GM12864 (cell line): ENCODE measurements at regions not wholly inside any gene's neighbourhood (a gene's known extent, or its start where the extent isn't known, plus 50 kb on each side); places are given as distances from the start of the nearest gene placed in this dataset.

Source experiments
- DNase-seq: peaks from one replicate; pipeline ENCODE4 v3.0.0-alpha.2; 2011; ENCODE audit warnings: low read depth
- H3K4me3 ChIP-seq: 2 replicates; pipeline ENCODE4 v1.5.1; 2011; ENCODE audit warnings: mild to moderate bottlenecking, low read depth, low read length, control low read depth
- TF ChIP-seq, protein P1 (sequence below): IDR thresholded peaks from 2 replicates; pipeline ENCODE4 v1.5.1; 2011; ENCODE audit warnings: low read depth, mild to moderate bottlenecking, moderate library complexity, low read length, control low read depth, inconsistent platforms; ENCODE audit errors: missing control alignments

DNA sequence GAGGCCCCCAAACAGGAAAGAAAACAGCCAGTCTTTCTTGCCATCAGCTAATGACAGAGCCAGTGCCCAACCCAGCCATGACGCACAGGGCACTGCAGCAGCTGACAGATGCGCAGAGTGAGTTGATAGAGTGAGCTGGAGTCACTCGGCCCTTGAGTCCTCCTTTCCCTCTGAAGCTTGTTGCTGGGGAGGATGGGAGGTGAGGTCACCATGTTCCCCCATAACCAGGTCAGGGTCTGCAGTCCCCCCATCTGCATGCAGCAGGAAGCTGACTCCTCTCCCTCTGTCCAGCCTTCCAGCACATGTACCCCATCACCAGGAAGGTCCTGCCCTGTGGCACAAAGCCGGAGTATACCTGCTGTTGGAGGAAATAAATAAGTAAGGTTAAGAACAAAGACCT lies 174.6 kb downstream of the ABHD5 start:
- H3K4me3 ChIP-seq: no peak overlapping the region
- no peak for DNase-seq
- TF ChIP-seq, protein P1, sequence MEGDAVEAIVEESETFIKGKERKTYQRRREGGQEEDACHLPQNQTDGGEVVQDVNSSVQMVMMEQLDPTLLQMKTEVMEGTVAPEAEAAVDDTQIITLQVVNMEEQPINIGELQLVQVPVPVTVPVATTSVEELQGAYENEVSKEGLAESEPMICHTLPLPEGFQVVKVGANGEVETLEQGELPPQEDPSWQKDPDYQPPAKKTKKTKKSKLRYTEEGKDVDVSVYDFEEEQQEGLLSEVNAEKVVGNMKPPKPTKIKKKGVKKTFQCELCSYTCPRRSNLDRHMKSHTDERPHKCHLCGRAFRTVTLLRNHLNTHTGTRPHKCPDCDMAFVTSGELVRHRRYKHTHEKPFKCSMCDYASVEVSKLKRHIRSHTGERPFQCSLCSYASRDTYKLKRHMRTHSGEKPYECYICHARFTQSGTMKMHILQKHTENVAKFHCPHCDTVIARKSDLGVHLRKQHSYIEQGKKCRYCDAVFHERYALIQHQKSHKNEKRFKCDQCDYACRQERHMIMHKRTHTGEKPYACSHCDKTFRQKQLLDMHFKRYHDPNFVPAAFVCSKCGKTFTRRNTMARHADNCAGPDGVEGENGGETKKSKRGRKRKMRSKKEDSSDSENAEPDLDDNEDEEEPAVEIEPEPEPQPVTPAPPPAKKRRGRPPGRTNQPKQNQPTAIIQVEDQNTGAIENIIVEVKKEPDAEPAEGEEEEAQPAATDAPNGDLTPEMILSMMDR: no peak

DNA sequence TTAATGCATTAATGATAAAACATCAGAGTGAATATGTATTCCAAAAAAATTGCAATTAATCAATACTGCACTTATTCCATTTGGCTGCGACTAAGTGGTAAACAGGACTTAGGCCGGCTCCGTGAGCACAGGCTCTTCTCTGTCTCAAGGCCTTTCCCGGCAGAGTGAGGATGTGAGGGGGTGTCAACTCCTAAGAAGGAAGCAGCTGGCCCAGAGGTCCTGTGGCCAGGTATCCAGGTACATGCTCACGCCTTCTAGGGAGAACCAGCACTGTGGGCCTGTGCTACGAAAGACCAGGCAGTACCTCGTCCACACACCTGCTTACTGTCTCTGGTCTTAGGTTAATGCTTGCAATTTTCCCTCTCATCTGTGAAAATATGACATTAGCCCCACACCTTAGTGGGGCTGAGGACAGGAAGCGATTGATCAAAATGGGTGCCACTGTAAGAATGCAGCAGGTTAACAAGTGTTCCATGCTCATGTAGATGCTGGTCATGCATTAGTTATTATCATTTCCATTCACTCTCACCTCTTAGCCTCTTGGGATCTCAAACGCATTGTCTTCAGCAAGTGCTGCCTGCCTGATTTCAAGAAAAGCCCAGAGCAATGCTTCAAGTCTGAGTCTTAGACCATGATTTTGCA lies 175.3 kb downstream of the ABHD5 start:
- no peak for DNase-seq
- TF ChIP-seq, protein P1: no peak
- no peak overlapping the region for H3K4me3 ChIP-seq

DNA sequence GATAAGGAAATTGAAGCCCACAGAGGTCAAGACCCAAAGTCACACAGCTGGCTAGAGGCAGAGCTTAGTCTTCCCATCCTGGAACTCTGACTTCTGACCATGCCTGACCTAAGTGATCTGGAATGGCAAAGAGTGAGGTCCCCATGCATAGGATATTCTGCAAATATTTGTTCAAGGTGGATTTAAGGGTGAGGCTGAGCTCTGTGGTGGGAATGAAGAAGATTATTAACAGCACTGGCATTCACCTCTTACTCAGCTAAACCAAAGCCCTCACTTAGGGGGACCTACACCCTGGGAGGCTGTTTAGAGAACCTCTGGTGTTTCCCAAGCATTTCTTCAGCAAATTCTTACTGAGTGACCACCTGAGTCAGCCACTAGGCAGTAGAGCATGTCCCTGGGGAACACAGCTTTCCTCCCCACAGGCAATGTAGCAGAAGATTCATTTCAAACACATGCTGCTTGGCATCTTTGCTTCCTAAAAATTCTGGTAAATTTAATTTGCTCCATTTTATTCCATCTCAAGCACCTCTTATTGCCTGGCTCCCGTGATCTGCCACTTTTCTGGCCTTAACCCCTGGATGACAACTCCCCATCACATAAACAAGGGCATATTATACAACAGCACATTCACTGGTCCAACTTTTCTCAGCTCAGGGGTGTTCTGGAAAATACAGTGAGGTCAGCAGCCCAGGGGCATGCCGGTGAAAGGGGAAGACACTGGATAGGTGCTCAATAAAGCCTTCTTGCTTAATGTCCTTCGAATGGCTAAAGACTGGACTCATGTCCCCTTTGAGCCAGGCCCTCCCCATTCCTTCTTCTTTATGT lies 176.0 kb downstream of the ABHD5 start:
- no peak overlapping the region for H3K4me3 ChIP-seq
- DNase-seq: no peak
- TF ChIP-seq, protein P1: no peak

DNA sequence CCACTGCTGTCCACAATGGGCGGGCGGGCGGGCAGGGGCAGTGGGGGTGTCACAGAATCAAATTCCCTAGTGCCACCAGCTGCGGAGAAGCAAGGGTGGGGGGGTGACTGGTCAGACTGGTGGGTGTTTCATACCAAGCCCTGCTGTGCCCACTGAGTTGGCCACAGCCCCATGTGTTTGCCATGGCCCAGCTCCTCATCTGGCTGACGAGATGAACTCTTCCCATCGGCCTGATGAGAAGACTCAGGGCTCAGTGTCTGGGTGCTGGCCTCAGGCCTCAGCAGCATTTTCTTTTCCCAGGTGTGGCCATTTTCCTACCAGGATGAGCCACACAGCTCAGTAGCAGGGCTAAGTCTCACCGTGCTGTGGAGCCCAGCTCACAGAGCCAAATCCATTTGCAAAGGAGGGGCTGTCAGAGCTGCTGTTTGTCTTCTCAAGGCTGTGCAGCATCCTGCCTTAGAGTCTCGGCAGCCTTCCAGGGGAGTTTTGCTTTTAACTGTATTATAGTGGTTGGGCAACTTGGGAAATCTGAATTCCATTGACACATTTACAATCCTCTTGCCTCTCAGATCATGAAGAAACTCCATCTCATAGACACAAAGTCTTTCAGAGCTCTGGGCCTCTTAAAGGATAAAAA lies 176.8 kb downstream of the ABHD5 start:
- DNase-seq: no peak
- no peak overlapping the region for H3K4me3 ChIP-seq
- TF ChIP-seq, protein P1: no peak

DNA sequence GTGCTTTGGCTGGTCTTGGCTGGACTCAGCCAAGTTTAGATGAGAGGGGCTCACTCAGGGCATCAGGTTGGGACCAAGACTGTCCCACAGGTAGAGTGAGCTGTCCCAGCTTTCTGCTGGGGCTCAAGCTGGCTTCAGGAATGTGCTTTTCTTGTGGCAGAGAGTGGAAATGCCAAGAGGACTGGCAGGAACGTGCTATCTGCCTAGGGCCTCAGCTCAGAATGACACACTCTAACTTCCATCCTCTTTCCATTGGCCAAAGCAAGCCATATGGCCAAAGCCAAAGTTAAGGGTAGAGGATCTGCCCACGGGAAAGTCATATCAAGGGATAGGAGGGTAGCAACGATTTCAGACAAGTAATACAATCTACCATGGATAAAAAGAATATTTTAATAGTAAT lies 178.8 kb downstream of the ABHD5 start:
- TF ChIP-seq, protein P1: no peak
- DNase-seq: no peak
- no peak overlapping the region for H3K4me3 ChIP-seq

DNA sequence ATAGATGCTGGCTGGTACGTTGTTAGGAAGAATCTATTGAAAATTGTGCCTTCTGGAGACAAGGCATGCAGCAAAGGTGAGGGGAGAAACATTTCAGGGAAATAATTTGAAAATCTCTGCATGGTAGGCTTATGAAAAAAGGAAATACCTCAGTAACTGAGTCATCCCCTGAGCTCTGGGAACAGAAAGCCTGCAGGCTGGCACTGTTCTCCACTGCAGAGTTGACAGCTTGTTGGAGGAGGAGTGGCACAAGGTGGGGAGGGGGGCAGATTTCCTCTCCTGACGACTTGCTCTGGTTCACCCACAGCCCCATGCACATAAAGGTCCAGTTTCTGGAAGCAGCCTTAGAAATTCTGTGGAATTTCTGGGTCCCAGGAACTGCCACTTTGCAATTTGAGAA lies 179.4 kb downstream of the ABHD5 start:
- TF ChIP-seq, protein P1: no peak
- H3K4me3 ChIP-seq: no peak overlapping the region
- DNase-seq: no peak
